ENCODE measurements at regions not wholly inside any gene's neighbourhood (a gene's known extent, or its start where the extent isn't known, plus 50 kb on each side); places are given as distances from the start of the nearest gene placed in this dataset.

GRCh38 chrX:39679497-39680157 lies 418.1 kb downstream of the BCOR start:
- no peak for ATAC-seq
- Histone ChIP-seq H3K4me3 (no peak overlapping the region), H3K36me3 (replicated peaks in 1 of 2; ENCODE audit: insufficient read depth in 1 of 2, low read depth in 2 of 2) (no peaks in the 10 kb centered on the region), H3K4me1 (no peaks in the 10 kb centered on the region), H3K27ac (no peak overlapping the region), H3K27me3 (no peaks in the 10 kb centered on the region), H3K9me3 (no peaks in the 10 kb centered on the region)
- intact Hi-C loops (cut with DNase I) = no loop called here
- TF ChIP-seq POLR2A (IDR thresholded peaks at IDR 0.05) (no peak), CTCF (IDR thresholded peaks at IDR 0.05) (no peak)
- 94 to 100% methylated on average over 2 to 4 of the region's 8 CpGs for WGBS, 2 donors
- DNase-seq = no peak

DNA sequence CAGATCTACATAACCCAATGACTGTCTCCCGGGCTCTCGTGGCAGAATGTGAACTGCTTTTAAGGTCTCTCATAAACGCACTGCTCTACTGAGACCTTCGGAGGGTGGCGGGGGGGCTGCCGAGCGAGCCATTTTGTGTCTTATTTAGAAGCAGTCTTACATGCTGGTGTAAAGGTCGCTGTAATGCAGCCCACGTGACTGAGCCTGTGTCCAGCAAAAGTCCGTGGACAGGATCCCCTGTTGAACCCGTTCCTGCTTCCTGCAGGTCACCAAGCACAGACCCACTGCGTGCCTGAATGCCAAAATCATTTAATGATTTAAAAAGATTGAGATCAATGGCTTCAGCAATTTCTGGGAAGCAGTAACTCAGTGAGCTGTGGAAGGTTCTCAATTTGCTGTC lies 415.9 kb downstream of the BCOR start:
- TF ChIP-seq POLR2A (IDR thresholded peaks at IDR 0.05) (no peak), CTCF (IDR thresholded peaks at IDR 0.05) (no peak)
- no peak for ATAC-seq
- H3K4me3 ChIP-seq = no peak overlapping the region
- DNase-seq = no peak
- 67 to 82% methylated on average over 2 to 12 of the region's 12 CpGs for WGBS, 2 donors
- no peaks in the 10 kb centered on the region for H3K4me1 ChIP-seq
- H3K27me3 ChIP-seq = no peaks in the 10 kb centered on the region
- H3K27ac ChIP-seq = no peak overlapping the region
- H3K9me3 ChIP-seq = no peaks in the 10 kb centered on the region
- intact Hi-C loops (cut with DNase I) = no loop called here
- H3K36me3 ChIP-seq (replicated peaks in 1 of 2; ENCODE audit: insufficient read depth in 1 of 2, low read depth in 2 of 2) = no peaks in the 10 kb centered on the region

DNA sequence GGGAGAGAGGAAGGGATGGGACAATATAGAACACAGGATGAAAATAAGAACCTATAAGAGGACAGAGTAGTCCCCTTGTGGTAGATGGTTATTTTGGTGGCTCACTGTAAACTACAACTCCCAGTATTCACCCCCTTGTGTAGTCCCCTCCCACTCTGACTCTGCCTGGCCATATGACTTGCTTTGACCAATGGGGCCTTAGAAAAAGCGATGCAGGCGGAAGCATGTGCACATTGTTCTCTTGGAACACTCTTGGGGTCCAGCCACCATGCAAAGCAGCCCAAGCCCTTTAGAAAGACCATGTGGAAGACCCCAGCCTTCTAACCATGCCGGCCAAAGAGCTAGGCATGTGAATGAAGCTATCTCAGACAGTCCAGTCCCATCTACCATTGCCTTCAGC lies 415.0 kb downstream of the BCOR start:
- 78% methylated on average over 2 of the region's 3 CpGs; no CpG with 5 or more reads in 1 of the 2 donors for WGBS, 2 donors
- Histone ChIP-seq H3K4me3 (no peak overlapping the region), H3K4me1 (no peaks in the 10 kb centered on the region), H3K36me3 (replicated peaks in 1 of 2; ENCODE audit: insufficient read depth in 1 of 2, low read depth in 2 of 2) (no peaks in the 10 kb centered on the region), H3K27me3 (no peaks in the 10 kb centered on the region), H3K9me3 (no peaks in the 10 kb centered on the region), H3K27ac (no peak overlapping the region)
- DNase-seq (no peak), ATAC-seq (no peak)
- intact Hi-C loops (cut with DNase I) = no loop called here
- TF ChIP-seq CTCF (IDR thresholded peaks at IDR 0.05) (no peak), POLR2A (IDR thresholded peaks at IDR 0.05) (no peak)

DNA sequence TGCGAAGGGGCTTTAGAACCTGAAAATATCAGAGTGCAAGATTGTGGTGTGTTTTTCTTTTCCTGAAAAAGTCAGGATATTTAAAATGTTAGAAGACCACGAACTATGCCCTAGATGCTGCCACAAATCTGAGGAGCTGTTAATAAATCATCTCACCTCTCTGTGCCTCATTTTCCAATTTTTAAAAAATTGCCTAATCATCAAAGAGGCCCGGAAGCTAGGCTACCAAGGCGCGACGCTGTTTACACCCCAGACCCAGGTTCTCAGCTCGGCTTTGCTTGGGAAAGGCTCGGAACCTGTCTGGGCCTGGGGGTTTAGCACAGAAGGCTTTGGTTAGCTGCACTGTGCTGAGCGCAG lies 409.6 kb downstream of the BCOR start:
- Histone ChIP-seq H3K4me3 (no peak overlapping the region), H3K27ac (peak overlapping the region in 1 of 4 donors; percentile 44)
- intact Hi-C loops (cut with DNase I) = no loop called here

More for the DNA sequence above, 409.6 kb downstream of the BCOR start:
- DNase-seq (no peak), ATAC-seq (no peak)
- Histone ChIP-seq H3K36me3 (replicated peaks in 1 of 2; ENCODE audit: insufficient read depth in 1 of 2, low read depth in 2 of 2) (no peaks in the 10 kb centered on the region), H3K27me3 (no peaks in the 10 kb centered on the region), H3K9me3 (no peaks in the 10 kb centered on the region), H3K4me1 (peaks cover 6% of the 10 kb centered on the region)
- TF ChIP-seq POLR2A (IDR thresholded peaks at IDR 0.05) (no peak), CTCF (IDR thresholded peaks at IDR 0.05) (no peak)
- 70 to 81% methylated on average over 2 to 9 of the region's 9 CpGs for WGBS, 2 donors

All from body of pancreas (tissue), 4 donors.